Lower leg skin (tissue), 3 donors: ENCODE measurements at regions not wholly inside any gene's neighbourhood (a gene's known extent, or its start where the extent isn't known, plus 50 kb on each side); places are given as distances from the start of the nearest gene placed in this dataset.

Source experiments
- POLR2A ChIP-seq, 2 donors: fragments of 450-650 bp; IDR thresholded peaks; one replicate each; pipeline ENCODE4 v1.6.1; 2016 to 2017; ENCODE audit warnings: antibody characterized with exemption in 2 of 2, mild to moderate bottlenecking in 1 of 2, moderate library complexity in 1 of 2
- TF ChIP-seq, protein P1 (sequence below), 3 donors: fragments of 450-650 bp; IDR thresholded peaks; one replicate each; pipeline ENCODE4 v1.5.1; 2016; ENCODE audit warnings: antibody characterized with exemption in 3 of 3, mild to moderate bottlenecking in 3 of 3, moderate library complexity in 2 of 3

DNA sequence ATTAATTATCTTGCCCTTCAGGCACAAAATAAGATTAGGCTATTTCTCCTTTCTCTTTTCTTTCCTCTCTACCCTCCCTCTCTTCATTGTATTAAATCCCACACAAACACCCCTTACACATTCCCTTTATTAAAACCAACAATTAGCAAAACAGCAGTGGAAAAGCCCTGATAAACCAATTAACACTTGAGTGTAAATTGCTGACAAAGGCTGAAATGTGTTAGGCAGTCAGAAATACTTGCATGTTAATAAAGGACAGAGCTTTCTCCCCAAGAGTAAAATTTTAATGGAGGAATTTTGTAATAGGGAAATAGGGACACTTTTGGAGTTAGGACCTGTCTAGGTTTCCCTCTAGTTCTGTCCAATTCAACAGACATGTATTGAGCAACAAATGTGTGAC is 370.9 kb downstream of the MRPS30 start:
- TF ChIP-seq, protein P1, sequence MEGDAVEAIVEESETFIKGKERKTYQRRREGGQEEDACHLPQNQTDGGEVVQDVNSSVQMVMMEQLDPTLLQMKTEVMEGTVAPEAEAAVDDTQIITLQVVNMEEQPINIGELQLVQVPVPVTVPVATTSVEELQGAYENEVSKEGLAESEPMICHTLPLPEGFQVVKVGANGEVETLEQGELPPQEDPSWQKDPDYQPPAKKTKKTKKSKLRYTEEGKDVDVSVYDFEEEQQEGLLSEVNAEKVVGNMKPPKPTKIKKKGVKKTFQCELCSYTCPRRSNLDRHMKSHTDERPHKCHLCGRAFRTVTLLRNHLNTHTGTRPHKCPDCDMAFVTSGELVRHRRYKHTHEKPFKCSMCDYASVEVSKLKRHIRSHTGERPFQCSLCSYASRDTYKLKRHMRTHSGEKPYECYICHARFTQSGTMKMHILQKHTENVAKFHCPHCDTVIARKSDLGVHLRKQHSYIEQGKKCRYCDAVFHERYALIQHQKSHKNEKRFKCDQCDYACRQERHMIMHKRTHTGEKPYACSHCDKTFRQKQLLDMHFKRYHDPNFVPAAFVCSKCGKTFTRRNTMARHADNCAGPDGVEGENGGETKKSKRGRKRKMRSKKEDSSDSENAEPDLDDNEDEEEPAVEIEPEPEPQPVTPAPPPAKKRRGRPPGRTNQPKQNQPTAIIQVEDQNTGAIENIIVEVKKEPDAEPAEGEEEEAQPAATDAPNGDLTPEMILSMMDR (IDR thresholded peaks at IDR 0.05) = no peak
- TF ChIP-seq POLR2A (IDR thresholded peaks at IDR 0.05) = no peak
